Right atrium auricular region (tissue), 2 donors: ENCODE measurements at regions not wholly inside any gene's neighbourhood (a gene's known extent, or its start where the extent isn't known, plus 50 kb on each side); places are given as distances from the start of the nearest gene placed in this dataset.

ENCODE experiments used
- DNase-seq: peaks from one replicate; pipeline ENCODE4 v3.0.0-alpha.2; 2019; ENCODE audit warnings: low spot score
- H3K27ac ChIP-seq, 2 donors: fragments of 200-600 bp; sonication (generic); 1 replicate in 1 of 2; 2 replicates in 1 of 2; pipeline ENCODE4 v1.5.1; 2016 to 2019
- H3K27me3 ChIP-seq, 2 donors: fragments of 200-600 bp; sonication (generic); one replicate each; pipeline versions ENCODE4 v1.5.1 to v1.6.0; 2017 to 2019
- H3K36me3 ChIP-seq: fragments of 200-600 bp; sonication (generic); one replicate; pipeline ENCODE4 v1.5.1; 2016
- H3K4me1 ChIP-seq, 2 donors: fragments of 200-600 bp; sonication (generic); one replicate each; pipeline versions ENCODE4 v1.5.1 to v1.6.0; 2017 to 2019
- H3K4me3 ChIP-seq, 2 donors: fragments of 200-600 bp; sonication (generic); 1 replicate in 1 of 2; 2 replicates in 1 of 2; pipeline ENCODE4 v1.5.1; 2017 to 2019; ENCODE audit warnings: mild to moderate bottlenecking in 1 of 2, moderate library complexity in 1 of 2
- H3K9me3 ChIP-seq, 2 donors: fragments of 200-600 bp; sonication (generic); one replicate each; pipeline ENCODE4 v1.5.1; 2019
- TF ChIP-seq, protein P1 (sequence below), 2 donors: fragments of 200-600 bp; sonication (generic); IDR thresholded peaks; one replicate each; pipeline ENCODE4 v1.5.1; 2019; ENCODE audit warnings: antibody characterized with exemption in 2 of 2

DNA sequence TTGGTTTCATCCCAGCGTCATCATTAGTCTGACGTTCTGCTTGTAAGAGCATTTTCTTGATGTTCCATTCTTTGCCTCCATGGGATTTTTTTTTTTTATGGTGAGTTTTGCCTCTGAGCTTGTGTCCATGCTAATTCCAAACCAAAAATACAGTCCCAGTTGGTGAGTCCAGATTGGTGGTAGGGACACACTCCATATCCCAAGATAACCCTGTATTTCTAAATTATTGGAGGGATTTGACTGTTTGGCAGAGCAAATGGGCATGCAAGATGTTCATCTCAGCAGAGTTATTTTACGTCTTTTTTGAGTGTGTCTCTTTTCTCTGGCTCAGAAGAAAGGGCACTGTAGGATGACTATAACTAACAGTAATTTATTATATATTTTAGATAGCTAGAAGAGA is 526.8 kb upstream of the CFAP20DC start:
- TF ChIP-seq, protein P1, sequence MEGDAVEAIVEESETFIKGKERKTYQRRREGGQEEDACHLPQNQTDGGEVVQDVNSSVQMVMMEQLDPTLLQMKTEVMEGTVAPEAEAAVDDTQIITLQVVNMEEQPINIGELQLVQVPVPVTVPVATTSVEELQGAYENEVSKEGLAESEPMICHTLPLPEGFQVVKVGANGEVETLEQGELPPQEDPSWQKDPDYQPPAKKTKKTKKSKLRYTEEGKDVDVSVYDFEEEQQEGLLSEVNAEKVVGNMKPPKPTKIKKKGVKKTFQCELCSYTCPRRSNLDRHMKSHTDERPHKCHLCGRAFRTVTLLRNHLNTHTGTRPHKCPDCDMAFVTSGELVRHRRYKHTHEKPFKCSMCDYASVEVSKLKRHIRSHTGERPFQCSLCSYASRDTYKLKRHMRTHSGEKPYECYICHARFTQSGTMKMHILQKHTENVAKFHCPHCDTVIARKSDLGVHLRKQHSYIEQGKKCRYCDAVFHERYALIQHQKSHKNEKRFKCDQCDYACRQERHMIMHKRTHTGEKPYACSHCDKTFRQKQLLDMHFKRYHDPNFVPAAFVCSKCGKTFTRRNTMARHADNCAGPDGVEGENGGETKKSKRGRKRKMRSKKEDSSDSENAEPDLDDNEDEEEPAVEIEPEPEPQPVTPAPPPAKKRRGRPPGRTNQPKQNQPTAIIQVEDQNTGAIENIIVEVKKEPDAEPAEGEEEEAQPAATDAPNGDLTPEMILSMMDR (IDR thresholded peaks at IDR 0.05), result no peak

DNA sequence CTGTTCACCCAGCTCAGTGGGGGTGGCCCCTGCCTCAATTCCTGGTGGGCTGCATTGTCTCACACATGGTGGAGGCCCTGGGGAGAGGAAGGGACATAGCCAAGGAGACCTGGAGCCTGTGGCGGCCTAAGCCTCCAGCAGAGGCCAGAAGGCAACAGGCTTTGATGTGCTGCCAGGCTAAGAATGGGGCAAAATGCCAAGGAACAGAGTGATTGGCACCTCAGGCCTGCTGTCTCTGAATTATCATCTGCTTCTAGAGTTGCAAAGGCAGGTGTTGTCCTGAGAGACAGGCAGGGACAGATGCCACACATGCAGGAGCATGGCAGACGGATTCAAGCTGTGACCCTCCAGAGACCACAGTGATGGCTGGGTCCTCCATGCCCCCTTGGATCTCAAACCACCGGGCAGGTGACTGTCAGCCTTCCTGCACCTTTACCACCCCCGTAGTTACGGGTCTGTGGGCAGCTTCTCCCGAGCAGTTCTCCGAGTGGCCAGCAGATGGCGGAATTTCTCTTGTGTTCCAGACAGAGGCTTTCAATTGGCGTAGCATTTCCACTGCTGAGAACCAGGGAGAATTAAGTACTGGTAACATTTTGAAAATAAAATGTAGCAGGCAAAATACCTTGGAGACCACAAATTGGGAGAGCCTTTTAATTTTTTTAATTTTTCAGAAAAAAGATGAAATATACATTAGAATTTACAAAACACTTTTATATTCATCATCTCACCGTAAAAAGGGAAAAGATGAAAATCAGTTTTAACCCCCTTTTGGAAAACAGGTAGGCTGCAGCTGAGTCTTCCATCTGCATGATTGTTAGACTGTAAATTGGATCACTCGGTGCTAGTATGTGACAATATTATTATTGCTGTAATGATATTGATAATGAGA is 525.5 kb upstream of the CFAP20DC start:
- Histone ChIP-seq H3K27me3 (no peaks in the 10 kb centered on the region), H3K9me3 (no peaks in the 10 kb centered on the region), H3K27ac (no peak overlapping the region), H3K4me3 (no peak overlapping the region), H3K36me3 (no peaks in the 10 kb centered on the region), H3K4me1 (peaks cover 0 to 6% of the 10 kb centered on the region in 2 donors)
- TF ChIP-seq, protein P1 (IDR thresholded peaks at IDR 0.05), result peak; percentile 95 to 98
- peak; percentile 89 for DNase-seq

More for the DNA sequence above, 526.8 kb upstream of the CFAP20DC start:
- Histone ChIP-seq H3K36me3 (no peaks in the 10 kb centered on the region), H3K4me1 (peaks cover 0 to 6% of the 10 kb centered on the region in 2 donors), H3K27ac (no peak overlapping the region), H3K27me3 (no peaks in the 10 kb centered on the region), H3K4me3 (no peak overlapping the region), H3K9me3 (no peaks in the 10 kb centered on the region)
- no peak for DNase-seq

DNA sequence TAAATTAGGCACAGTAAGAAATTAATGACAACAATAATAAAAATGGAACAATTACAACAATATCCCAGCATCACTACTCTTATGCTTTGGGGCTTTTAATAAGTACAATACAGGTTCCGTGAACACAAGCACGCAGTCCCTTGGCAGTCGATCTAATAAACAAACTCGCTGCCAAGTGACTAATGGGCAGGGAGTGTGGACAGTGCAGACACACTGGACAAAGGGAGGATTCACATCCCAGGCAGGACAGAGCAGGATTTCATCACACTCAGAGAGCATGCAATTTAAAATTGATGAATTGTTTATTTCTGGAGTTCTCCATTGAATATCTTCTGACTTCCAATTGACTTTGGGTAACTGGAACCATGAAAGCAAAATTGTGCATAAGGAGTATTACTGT is 524.1 kb upstream of the CFAP20DC start:
- H3K36me3 ChIP-seq, result no peaks in the 10 kb centered on the region
- DNase-seq, result no peak
- no peak overlapping the region for H3K4me3 ChIP-seq
- no peaks in the 10 kb centered on the region for H3K27me3 ChIP-seq
- peaks cover 0 to 6% of the 10 kb centered on the region in 2 donors for H3K4me1 ChIP-seq
- no peak overlapping the region for H3K27ac ChIP-seq
- no peaks in the 10 kb centered on the region for H3K9me3 ChIP-seq
- TF ChIP-seq, protein P1 (IDR thresholded peaks at IDR 0.05), result no peak

DNA sequence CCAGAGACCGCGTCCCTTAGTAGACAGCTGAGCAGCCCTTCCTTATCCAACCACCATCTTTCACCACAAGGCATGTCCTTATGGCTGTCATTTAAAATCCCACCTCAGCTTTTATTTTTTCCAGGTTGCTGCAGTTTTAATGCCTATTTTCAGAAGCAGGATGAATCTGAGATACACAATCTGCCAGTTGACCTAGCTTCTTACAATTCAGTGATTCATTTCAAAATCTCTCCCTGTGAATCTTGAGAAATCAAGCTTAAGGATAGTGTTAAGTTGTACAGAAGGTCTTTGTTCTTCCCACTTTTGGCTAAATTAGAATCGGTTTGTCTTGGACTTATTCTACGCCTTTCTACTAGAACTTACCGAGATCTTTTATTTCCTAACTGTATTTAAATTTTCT is 522.3 kb upstream of the CFAP20DC start:
- Histone ChIP-seq H3K36me3 (no peaks in the 10 kb centered on the region), H3K27me3 (no peaks in the 10 kb centered on the region), H3K9me3 (no peaks in the 10 kb centered on the region), H3K27ac (no peak overlapping the region), H3K4me1 (peaks cover 0 to 6% of the 10 kb centered on the region in 2 donors), H3K4me3 (no peak overlapping the region)
- TF ChIP-seq, protein P1 (IDR thresholded peaks at IDR 0.05), result no peak
- DNase-seq, result no peak

DNA sequence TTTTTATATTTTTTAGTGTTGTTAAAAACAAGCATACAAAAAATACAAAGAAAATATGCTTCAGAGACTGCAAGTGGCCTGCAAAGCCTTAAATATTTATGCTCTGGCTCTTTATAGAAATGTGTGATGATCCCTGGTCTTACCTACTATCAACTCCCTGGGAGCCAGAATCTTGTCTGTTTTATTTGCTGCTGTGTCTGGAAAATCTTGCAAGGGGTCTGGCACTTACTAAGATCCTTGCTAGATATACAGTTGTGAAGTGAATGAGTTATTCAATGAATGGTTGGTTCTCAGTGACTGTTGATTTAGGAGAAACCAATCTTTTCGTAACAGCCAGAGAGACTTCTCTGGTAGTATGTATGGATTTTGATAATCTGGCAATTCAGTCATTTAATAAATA is 521.0 kb upstream of the CFAP20DC start:
- no peaks in the 10 kb centered on the region for H3K9me3 ChIP-seq
- no peak for DNase-seq
- no peak overlapping the region for H3K27ac ChIP-seq
- H3K4me1 ChIP-seq, result peaks cover 0 to 6% of the 10 kb centered on the region in 2 donors
- H3K27me3 ChIP-seq, result no peaks in the 10 kb centered on the region
- no peaks in the 10 kb centered on the region for H3K36me3 ChIP-seq
- TF ChIP-seq, protein P1 (IDR thresholded peaks at IDR 0.05), result no peak
- H3K4me3 ChIP-seq, result no peak overlapping the region
